GM18519 (cell line): ENCODE measurements at regions not wholly inside any gene's neighbourhood (a gene's known extent, or its start where the extent isn't known, plus 50 kb on each side); places are given as distances from the start of the nearest gene placed in this dataset.

Experiments
- ATAC-seq: cut with Tn5 transposase; IDR thresholded peaks from one replicate; pipeline ENCODE4 v1.9.1; 2021; ENCODE audit warnings: mild to moderate bottlenecking, moderate library complexity; ENCODE audit not compliant: unreplicated experiment, low FRiP score

DNA sequence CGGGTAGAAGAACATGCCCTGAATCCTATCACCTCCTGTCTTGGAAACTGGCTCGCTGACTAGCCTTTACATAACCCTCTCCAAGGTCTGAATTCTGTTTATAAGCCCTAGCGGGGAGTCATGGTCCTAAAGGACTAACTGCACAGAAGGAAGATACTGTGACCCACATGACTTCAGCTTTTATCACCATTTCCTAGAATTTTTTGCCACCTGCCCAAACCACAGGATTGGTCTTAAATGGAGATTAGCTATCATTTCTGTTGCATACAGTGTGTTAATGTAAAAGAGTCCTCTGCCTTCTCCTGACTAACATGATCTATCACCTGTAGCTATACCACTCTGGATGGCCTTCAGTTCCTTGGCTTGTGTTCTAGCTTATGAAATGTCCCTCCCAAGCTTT, 319.2 kb downstream of the DUSP6 start:
- ATAC-seq, result no peak

DNA sequence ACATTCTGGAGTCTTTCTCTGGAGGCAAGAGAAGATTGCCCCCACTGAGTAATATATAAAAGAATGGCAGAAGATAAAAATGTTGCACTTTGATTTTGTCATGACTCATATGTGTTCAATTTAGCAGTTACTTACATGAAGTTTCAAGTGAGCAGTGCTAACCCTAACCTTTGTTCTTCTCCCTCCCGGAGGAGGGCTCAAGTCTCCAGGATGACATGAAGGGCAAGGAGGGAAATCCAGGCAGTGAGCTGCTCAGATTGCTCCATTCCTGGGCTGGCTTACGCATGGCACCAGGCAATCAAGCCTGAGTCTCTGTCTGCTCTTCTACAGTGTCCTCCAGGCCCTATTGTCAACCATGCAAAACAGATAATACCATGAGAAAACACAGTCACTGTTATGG, 322.3 kb downstream of the DUSP6 start:
- ATAC-seq, result no peak

- no peak for ATAC-seq
Observed at GRCh38 chr12:89024580-89024979, 327.7 kb downstream of the DUSP6 start.

GRCh38 chr12:89023936-89024335, 328.4 kb downstream of the DUSP6 start:
- ATAC-seq, result no peak

DNA sequence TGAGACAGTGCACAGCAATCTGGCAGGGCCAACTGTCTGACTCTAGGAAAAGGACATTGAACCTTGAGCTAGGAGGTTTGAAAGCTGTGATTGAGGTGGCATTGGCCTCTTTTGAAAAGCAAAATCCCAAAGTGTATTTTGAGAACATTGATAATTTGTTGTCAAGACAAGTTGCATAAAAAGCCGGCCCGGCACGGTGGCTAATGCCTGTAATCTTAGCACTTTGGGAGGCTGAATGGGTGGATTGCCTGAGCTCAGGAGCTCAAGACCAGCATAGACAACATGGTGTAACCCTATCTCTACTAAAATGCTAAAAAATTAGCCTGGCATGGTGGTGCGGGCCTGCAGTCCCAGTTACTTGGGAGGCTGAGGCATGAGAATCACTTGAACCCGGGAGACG, 331.6 kb downstream of the DUSP6 start:
- ATAC-seq, result no peak

DNA sequence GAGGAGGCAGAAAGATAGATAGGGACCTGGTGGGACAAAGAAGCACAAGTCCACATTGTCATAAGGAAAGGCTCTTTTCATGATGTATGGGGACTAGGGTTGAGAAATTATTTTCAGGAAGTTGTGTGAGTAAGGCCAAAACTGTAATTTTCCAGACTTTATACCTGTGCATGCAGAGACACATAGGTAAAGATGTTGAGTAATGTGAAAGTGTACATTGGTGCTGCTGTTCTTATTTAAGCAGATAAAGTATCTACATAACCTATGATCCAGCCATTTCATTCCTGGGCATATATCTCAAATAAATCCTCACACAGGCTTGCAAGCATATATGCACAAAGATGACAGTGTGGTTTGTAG, 332.2 kb downstream of the DUSP6 start:
- ATAC-seq, result no peak

GRCh38 chr12:89019439-89020120, 332.7 kb downstream of the DUSP6 start:
- ATAC-seq, result peak; percentile 96

DNA sequence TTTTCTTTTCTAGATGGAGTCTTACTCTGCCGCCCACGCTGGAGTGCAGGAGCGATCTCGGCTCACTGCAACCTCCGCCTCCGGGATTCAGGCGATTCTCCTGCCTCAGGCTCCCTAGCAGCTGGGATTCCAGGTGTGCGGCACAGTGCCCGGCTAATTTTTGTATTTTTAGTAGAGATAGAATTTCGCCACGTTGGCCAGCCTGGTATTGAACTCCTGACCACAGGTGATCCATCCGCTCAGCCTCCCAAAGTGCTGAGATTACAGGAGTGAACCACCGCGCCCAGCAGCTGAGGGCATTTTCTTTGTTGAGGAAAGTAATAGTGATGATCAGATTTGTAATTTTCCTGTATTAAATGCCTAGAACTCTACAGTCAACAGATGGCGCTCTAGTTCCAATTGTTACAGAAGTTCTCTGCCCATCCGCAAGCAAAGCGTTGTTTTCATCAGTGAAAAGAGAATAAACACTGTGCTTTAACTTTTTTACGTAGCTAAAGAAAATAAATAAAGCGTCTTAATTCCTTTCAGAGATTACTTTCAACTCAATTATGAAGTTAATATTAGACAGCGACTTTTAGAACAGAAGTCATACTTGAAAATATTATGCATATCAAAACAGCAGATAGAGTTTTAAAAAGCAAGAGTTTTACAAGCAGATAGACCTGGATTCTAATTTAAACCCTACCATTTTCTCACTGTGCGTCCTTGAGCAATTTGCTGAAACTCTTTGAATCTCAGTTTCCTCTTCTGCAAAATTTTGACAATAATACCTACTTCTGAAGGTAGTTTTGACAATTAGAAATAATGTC, 335.1 kb downstream of the DUSP6 start:
- ATAC-seq, result peak; percentile 44

DNA sequence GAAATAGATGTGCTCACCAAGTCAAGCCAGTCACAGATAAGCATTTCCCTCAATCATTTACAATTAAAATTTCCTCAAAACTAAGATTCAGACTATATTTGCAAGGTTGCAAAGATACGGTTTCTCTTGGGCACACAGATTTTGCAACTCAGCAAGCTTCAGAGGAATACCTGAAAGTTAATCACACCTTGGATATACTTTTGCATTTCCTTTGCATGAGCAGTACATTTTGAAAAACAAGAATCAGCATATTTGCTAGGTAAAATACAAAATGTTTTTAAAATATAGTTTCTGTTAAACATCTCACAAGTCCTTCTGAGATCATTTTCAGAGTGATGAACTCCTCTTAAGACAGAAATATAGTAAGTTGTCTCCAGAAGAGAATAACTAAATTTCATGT, 336.9 kb downstream of the DUSP6 start:
- no peak for ATAC-seq

GRCh38 chr12:88998421-88998820, 353.9 kb downstream of the DUSP6 start:
- no peak for ATAC-seq

- no peak for ATAC-seq
Observed at GRCh38 chr12:88996200-88996788, 356.0 kb downstream of the DUSP6 start.

DNA sequence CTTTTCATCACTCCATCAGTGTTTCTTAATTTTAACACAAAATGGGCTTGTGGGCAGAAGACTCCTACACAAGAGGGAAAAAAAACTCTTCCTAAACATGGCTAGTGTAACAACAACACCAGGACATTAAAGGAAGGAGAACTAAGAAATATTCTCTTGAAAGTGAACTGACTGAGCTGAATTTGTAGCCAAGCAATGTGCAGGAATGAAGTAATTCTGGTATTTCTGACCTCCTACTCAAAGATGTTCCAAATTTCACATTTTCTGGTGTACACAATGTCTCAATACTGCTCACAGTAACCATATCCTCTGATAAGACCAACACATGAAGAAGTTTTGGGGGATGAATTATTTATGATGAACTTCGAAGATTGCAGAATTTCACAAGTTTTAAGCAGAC, 357.3 kb downstream of the DUSP6 start:
- no peak for ATAC-seq

DNA sequence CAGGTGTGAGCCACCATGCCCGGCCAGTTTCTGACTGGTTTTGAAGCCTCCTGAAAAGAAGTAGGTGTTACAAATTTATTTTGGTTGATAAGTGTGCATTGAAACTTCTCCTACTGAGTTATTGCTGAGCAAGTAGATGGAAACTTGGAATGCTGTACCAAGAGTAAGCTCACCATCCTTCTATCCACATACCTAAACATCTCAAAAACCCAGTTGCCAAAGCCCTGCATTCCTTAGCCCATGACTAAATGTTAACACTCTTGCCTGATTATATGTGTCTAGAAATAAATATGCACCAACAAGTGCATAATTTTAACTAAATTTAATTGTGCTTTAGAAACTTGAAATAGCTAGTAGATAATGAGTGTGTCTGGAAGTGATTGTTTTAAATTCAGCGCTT, 357.8 kb downstream of the DUSP6 start:
- ATAC-seq, result no peak

DNA sequence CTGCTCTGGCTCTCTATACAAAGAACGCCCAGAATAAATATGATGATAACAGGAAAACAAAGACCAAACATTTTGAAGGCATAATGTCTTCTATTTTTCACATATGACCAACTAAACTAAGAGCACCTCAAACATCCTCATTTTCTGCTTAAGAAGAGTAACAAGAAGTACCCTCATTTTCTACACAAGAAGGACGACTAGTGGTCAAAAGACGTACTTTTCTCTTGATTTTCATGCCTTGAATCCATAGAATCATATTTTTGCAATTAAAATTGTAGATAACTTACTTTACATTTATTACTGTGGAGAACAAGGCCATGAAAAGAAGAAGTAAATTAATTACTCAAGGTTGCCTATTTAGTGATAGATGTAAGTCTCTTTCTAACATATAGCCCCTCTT, 358.6 kb downstream of the DUSP6 start:
- ATAC-seq, result peak; percentile 53

DNA sequence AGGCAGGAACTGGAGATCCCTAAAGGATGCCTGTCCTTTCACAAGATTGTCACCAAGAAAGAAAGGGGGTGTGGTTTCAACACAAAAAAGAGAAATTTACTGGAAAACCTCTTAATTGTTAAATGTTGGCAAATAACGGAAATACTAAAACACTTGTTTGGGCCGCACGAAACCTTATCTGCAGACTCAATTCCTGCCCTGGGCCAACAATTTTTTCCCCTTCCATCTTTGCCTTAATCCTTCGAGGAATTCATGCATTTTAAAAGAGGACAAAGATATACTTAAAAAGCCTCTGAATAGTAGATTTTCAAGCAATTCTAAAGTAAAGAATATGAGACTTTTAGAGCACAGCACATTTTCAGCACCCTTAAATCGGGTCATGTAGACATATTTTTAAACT, 366.2 kb downstream of the DUSP6 start:
- no peak for ATAC-seq

GRCh38 chr12:88985631-88986030, 366.7 kb downstream of the DUSP6 start:
- ATAC-seq, result no peak

GRCh38 chr12:88985011-88985410, 367.3 kb downstream of the DUSP6 start:
- no peak for ATAC-seq

GRCh38 chr12:88982694-88983093, 369.6 kb downstream of the DUSP6 start:
- ATAC-seq, result no peak

DNA sequence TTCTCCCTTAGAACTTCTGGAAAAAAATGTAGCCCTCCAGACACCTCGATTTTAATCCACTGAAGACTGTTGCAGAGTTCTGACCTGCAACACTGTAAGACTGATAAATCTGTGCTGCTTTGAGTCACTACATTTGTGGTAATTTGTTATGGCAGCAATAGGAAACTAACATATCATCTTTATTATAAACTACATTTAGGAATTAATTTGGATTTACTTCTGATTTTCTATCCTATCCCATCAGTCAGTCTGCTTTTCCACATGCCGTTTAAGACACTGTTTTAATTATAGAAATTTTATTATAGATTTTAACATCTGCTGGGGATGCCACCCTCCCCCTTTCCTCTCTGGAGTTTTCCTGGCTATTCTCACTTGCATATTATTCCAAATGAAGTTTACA, 375.2 kb downstream of the DUSP6 start:
- no peak for ATAC-seq

- ATAC-seq, result no peak
Observed at GRCh38 chr12:88973998-88974397, 378.3 kb downstream of the DUSP6 start.

- no peak for ATAC-seq
Observed at GRCh38 chr12:88970740-88971139, 381.6 kb downstream of the DUSP6 start.

DNA sequence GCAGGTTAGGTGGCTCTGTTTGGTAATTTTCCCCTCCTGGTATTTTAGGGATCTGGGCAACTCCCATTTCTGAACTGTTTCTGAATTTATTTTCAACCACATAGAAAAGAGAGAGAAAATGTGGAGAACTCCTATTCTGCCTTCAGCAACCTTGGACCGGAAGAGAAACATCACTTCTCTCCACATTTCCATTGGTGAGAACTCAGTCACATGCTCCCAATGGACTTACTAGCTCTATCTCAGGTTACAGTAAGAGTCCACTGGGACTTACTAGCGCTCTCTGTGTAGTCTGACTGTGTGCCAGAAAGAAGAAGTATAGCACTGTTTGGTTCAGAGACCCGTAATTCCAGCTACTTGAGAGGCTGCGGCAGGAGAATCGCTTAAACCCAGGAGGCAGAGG, 383.2 kb downstream of the DUSP6 start:
- ATAC-seq, result no peak
